HG02938 (cell line): ENCODE measurements at regions not wholly inside any gene's neighbourhood (a gene's known extent, or its start where the extent isn't known, plus 50 kb on each side); places are given as distances from the start of the nearest gene placed in this dataset.

Experiments used
- ATAC-seq: cut with Tn5 transposase; IDR thresholded peaks from one replicate; pipeline ENCODE4 v1.9.1; 2021; ENCODE audit warnings: mild to moderate bottlenecking, moderate library complexity; ENCODE audit not compliant: unreplicated experiment

DNA sequence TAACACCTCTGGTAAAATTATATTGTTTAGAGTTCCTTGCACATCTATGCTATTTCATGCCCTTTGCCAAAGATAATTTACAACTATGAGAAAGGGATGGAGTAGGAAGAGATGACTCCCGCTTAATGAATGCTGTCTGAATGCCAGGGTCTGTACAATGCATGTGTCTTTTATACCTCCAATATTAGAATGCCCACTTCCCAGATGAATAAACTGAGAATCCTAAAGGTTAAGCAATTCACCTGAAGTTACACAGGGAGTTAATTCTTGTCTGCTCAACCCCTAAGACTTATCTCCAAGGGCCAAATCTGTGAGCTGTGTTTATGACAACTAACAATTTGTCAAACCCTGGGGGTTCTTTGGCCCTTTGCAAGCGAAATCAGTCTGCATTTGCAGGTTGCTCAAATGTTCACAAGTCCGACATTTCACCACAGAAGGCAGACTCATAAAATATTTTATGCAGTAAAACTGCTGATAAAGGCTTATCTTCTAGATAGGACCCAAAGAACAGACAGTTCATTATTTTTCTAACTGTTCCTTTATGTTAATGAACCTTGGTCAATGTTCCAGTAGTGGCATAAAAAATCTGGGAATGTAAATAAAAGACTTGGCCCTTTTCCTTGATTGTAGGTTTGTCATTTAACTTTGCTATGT, 50.2 kb upstream of the ATP1A1 start:
- no peak for ATAC-seq
